ENCODE measurements at regions not wholly inside any gene's neighbourhood (a gene's known extent, or its start where the extent isn't known, plus 50 kb on each side); places are given as distances from the start of the nearest gene placed in this dataset.

DNA sequence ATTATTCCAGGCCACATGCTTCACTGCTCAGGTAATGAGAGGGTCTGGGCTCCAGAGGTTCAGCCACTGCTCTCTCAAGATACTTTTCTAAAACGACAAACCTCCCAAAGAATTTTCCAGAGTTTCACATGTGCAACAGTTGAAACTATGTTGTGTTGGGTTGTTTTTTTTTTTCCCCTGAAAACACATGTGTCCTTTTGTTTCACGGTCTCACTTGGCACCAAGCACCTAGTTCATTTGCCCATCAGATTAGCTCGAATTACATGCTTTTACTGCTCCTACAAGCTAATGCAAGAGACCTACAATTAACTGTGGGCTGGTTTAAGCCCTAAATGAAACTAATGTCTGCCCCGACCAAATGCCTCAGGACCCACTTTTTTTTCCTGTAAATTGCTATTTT lies 313.3 kb downstream of the FGFR2 start:
- TF ChIP-seq, protein P1, sequence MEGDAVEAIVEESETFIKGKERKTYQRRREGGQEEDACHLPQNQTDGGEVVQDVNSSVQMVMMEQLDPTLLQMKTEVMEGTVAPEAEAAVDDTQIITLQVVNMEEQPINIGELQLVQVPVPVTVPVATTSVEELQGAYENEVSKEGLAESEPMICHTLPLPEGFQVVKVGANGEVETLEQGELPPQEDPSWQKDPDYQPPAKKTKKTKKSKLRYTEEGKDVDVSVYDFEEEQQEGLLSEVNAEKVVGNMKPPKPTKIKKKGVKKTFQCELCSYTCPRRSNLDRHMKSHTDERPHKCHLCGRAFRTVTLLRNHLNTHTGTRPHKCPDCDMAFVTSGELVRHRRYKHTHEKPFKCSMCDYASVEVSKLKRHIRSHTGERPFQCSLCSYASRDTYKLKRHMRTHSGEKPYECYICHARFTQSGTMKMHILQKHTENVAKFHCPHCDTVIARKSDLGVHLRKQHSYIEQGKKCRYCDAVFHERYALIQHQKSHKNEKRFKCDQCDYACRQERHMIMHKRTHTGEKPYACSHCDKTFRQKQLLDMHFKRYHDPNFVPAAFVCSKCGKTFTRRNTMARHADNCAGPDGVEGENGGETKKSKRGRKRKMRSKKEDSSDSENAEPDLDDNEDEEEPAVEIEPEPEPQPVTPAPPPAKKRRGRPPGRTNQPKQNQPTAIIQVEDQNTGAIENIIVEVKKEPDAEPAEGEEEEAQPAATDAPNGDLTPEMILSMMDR (IDR thresholded peaks at IDR 0.05; ENCODE audit: insufficient read depth, low read depth, low read length, missing control alignments) = no peak
- DNase-seq (ENCODE audit: low read depth) = no peak
- no peak overlapping the region for H3K4me3 ChIP-seq (ENCODE audit: low read depth, low read length)

DNA sequence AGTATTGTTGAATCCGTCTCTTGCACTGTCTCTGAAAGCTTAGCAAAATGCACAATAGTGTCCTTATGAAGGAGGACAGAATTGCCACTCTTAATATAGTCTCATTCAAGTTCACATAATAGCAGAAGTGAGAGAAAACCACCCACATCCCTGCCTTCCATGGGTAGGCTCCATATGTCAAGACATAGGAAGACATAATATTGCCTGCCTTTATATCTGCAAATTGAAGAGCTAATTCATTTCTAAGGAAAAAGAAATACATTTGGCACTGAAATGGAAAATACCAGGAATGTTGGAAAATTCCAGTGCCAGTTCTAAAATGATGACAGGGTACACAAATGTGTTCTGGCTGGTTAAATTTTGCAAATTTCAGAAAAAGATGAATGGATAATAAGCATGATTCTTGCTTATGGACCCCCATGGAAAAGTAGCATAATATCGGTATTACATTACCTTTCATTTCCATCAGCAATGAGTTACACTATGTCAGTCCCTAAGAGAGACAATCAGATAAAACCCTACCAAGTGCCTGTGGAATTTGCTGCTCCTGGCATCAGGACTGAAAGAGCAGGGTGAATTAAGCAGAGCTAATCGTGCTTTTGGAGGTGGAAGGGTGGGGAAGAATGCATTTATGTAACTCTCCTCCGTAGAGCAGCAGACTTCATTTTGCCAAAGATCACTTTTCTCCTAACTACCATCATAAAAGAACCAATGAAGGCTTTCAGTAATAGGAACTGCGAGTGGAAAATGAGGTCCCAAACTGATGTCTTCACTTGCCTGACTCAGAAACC lies 312.6 kb downstream of the FGFR2 start:
- no peak for DNase-seq (ENCODE audit: low read depth)
- no peak overlapping the region for H3K4me3 ChIP-seq (ENCODE audit: low read depth, low read length)
- TF ChIP-seq, protein P1 (IDR thresholded peaks at IDR 0.05; ENCODE audit: insufficient read depth, low read depth, low read length, missing control alignments) = no peak

DNA sequence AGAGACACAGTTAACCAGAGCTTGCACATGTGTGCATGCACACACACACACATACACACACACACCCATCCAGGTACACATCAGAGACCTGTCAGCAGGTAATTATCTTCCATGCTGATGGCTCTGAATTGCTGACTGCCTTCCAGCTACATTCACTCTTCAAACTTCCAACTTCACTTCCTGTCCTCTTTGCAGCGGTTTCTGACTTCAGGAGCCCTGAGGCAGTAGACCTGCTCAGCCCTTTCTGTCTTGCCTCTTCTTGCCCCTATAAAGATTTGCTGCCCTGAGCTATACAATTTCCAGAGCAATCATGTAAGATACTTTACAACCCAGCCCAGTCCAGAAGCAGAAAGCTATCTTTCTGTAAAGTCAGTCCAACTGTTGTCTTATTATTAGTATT lies 310.2 kb downstream of the FGFR2 start:
- TF ChIP-seq, protein P1 (IDR thresholded peaks at IDR 0.05; ENCODE audit: insufficient read depth, low read depth, low read length, missing control alignments) = no peak
- H3K4me3 ChIP-seq (ENCODE audit: low read depth, low read length) = no peak overlapping the region
- DNase-seq (ENCODE audit: low read depth) = no peak

DNA sequence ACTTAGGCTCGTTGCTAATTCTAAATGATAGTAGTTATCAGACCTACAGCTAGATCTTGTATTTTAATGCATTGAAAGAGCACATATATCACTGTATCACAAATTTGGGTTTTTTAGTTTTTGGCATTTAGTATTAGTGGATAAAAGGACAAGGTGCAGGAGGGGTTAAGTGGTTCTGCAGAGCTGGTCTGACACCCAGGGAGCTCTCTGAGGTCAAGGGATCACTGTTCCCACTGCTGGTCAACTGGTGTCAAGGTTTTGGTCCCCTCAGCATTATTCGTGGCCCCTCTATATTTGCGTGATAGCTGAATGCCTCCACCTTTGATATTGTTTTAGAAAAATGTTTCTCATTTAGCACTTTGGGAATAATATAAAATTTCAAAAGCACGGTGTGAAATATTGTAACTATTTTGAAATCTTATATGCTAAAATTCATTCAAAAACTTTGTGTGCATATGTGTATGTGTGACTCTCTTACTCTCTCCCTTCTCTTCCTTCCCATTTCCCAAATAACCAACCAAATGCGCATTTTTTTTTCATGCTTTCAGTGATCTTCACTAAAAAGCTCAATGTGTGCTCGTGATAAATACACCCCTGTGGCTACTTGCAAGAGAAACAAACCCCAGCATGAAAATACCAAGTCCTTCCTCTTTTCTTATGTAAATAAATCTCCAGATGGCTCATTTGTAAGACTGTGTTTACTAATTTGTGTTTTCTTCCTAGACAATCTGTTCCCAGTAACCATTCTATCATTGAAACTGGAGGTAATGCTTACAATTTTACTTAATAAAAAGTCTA lies 309.2 kb downstream of the FGFR2 start:
- no peak for DNase-seq (ENCODE audit: low read depth)
- no peak overlapping the region for H3K4me3 ChIP-seq (ENCODE audit: low read depth, low read length)
- TF ChIP-seq, protein P1 (IDR thresholded peaks at IDR 0.05; ENCODE audit: insufficient read depth, low read depth, low read length, missing control alignments) = no peak

DNA sequence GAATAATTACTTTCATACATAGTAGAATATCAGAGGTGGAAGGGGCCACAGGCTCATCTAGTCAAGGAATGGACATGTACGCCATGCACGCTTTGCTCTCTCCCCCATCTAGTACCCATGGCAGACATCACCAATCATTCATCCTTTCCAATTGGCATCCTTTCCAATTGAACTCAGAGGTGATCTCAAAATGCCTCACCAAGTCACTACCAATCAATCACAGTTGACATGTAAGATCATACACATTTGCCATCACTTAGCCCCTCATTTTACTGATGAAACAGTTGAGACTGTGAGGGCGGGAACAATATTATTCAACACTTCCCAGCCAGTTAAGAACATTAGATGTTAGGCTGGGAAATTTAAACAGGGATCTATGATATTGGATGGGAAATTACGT lies 308.4 kb downstream of the FGFR2 start:
- TF ChIP-seq, protein P1 (IDR thresholded peaks at IDR 0.05; ENCODE audit: insufficient read depth, low read depth, low read length, missing control alignments) = no peak
- H3K4me3 ChIP-seq (ENCODE audit: low read depth, low read length) = no peak overlapping the region
- DNase-seq (ENCODE audit: low read depth) = no peak

DNA sequence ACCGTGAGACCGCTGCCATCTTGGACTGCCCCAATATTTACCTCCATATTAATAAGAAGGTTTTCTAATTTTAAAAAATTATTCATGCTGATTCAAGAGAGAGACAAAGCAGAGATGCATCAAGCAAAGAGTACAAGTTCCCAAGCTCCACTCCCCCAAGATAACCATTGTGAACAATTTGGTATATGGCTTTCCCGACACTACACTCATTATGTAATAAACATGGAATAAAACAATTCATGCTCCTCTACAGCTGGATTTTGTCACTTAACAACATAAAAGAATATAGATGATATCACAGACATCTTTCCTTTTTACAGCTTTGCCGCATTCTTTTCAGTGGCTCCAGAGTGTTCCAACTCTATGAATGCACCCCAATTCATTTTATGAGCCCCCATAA lies 307.6 kb downstream of the FGFR2 start:
- DNase-seq (ENCODE audit: low read depth) = no peak
- H3K4me3 ChIP-seq (ENCODE audit: low read depth, low read length) = no peak overlapping the region
- TF ChIP-seq, protein P1 (IDR thresholded peaks at IDR 0.05; ENCODE audit: insufficient read depth, low read depth, low read length, missing control alignments) = no peak

All from GM12865 (cell line).